Ascending aorta (tissue), 2 donors: ENCODE measurements at regions not wholly inside any gene's neighbourhood (a gene's known extent, or its start where the extent isn't known, plus 50 kb on each side); places are given as distances from the start of the nearest gene placed in this dataset.

Source experiments
- DNase-seq, 2 donors: peaks; one replicate each; pipeline ENCODE4 v3.0.0-alpha.2; 2019; ENCODE audit warnings: low spot score in 2 of 2
- H3K27ac ChIP-seq, 2 donors: fragments of 200-600 bp; sonication (generic); one replicate each; pipeline ENCODE4 v1.5.1; 2016 to 2017; ENCODE audit warnings: mild to moderate bottlenecking in 1 of 2
- H3K27me3 ChIP-seq: fragments of 200-600 bp; sonication (generic); one replicate; pipeline ENCODE4 v1.5.1; 2017
- H3K36me3 ChIP-seq, 2 donors: fragments of 200-600 bp; sonication (generic); one replicate each; pipeline ENCODE4 v1.5.1; 2016
- H3K4me1 ChIP-seq, 2 donors: fragments of 200-600 bp; sonication (generic); one replicate each; pipeline ENCODE4 v1.5.1; 2016 to 2017; ENCODE audit warnings: mild to moderate bottlenecking in 1 of 2
- H3K4me3 ChIP-seq, 2 donors: fragments of 200-600 bp; sonication (generic); one replicate each; pipeline ENCODE4 v1.5.1; 2016 to 2017; ENCODE audit warnings: mild to moderate bottlenecking in 1 of 2
- H3K9me3 ChIP-seq, 2 donors: fragments of 200-600 bp; sonication (generic); one replicate each; pipeline ENCODE4 v1.5.1; 2016
- CTCF ChIP-seq, 3 experiments: fragments of 200-600 bp in 2 of 3; fragments of 450-650 bp in 1 of 3; sonication (generic) in 2 of 3; IDR thresholded peaks; one replicate each; pipeline ENCODE4 v1.5.1; 2016 to 2019; ENCODE audit warnings: antibody characterized with exemption in 3 of 3, mild to moderate bottlenecking in 1 of 3, moderate library complexity in 1 of 3
- intact Hi-C: fragments of 100-400 bp; cut with DNase I; formaldehyde crosslinking; loops from one replicate; pipeline ENCODE4 v1.15.1; 2023

DNA sequence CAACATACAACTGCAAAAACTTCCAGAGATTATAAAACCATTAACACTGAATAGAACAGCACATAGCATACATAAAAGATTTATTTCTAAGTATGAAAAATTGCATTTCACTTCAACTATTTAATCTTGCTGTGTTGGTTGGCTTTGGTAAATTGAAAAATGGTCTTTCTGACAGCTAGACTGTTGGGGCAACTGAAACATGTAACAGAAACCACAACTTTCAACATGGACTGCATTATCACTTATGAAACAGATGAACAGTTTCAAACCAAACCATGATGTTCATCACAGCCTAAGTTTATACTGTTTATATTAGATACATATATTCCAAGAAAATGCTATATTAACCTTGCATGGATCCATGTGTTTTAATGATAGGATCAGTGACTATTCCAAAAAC, 324.1 kb upstream of the PCDH9 start:
- no peak for TF ChIP-seq CTCF (IDR thresholded peaks at IDR 0.05)
- H3K27me3 ChIP-seq, result no peaks in the 10 kb centered on the region
- intact Hi-C loops, result no loop called here
- H3K4me1 ChIP-seq, result no peaks in the 10 kb centered on the region
- H3K9me3 ChIP-seq, result peaks cover 0 to 6% of the 10 kb centered on the region in 2 donors
- no peak overlapping the region for H3K27ac ChIP-seq
- H3K36me3 ChIP-seq, result no peaks in the 10 kb centered on the region
- H3K4me3 ChIP-seq, result no peak overlapping the region
- no peak for DNase-seq

DNA sequence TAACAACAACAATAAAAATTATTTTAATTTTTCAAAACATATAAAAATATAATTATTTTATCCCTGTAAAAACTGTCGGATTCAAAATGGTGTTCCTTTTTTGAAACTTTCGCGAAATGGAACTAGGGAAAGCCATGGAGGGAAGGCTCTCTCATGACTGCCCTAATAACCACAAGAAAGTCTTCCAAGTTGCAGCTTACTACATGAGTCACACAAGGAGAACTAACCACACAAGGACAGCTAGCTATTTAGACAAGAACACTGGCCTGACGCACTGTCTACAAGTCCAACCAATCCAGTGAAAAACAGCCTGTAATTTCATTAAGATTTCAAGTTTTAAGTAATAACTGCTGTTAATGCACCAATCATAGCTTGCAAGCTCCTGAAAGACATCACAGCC, 319.2 kb upstream of the PCDH9 start:
- Histone ChIP-seq H3K27ac (no peak overlapping the region), H3K4me3 (no peak overlapping the region), H3K36me3 (no peaks in the 10 kb centered on the region), H3K27me3 (no peaks in the 10 kb centered on the region), H3K4me1 (no peaks in the 10 kb centered on the region), H3K9me3 (no peaks in the 10 kb centered on the region)
- no peak for DNase-seq
- intact Hi-C loops, result no loop called here
- TF ChIP-seq CTCF (IDR thresholded peaks at IDR 0.05), result no peak

GRCh38 chr13:67538906-67539305, 308.8 kb upstream of the PCDH9 start:
- Histone ChIP-seq H3K27me3 (no peaks in the 10 kb centered on the region), H3K4me1 (no peaks in the 10 kb centered on the region), H3K9me3 (no peaks in the 10 kb centered on the region), H3K36me3 (no peaks in the 10 kb centered on the region), H3K4me3 (no peak overlapping the region), H3K27ac (no peak overlapping the region)
- intact Hi-C loops, result no loop called here
- TF ChIP-seq CTCF (IDR thresholded peaks at IDR 0.05), result no peak
- no peak for DNase-seq

DNA sequence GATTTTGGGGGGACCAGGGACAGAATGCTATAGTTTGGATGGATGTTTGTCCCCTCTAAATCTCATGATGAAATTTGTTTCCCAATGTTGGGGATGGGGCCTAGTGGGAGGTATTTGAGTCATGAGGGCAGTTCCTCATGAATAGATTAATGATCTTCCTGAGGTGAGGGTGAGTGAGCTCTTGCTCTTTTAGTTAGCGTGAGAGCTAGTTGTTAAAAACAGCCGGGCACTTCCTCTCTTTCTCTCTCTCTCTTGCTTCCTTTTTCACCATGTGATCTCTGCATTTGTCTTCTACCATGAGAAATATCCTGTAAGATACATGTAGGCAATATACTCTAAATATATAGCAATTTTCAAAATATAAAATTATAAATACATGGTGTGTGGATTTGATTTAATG, 290.8 kb upstream of the PCDH9 start:
- no peak for DNase-seq
- H3K36me3 ChIP-seq, result no peaks in the 10 kb centered on the region
- no peaks in the 10 kb centered on the region for H3K4me1 ChIP-seq
- no peak overlapping the region for H3K4me3 ChIP-seq
- no peak overlapping the region for H3K27ac ChIP-seq
- H3K27me3 ChIP-seq, result no peaks in the 10 kb centered on the region
- no peak for TF ChIP-seq CTCF (IDR thresholded peaks at IDR 0.05)
- no peaks in the 10 kb centered on the region for H3K9me3 ChIP-seq
- intact Hi-C loops, result no loop called here

DNA sequence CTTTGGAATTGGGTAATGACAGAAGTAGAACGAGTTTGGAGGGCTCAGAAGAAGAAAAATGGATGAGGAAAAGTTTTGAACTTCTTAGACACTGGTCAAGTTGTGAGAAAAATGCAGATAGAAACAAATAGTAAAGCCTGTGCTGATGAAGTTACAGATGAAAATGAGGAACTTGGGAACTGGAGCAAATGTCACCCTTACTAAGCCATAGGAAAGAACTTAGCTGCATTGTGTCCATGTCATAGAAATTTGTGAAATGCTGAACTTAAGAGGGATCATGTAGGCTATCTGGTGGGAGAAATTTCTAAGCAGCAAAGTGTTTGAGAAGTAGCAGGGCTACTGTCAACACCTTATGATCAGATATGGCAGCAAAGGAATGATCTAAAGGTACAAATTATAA, 289.2 kb upstream of the PCDH9 start:
- TF ChIP-seq CTCF (IDR thresholded peaks at IDR 0.05), result no peak
- Histone ChIP-seq H3K27ac (no peak overlapping the region), H3K9me3 (no peaks in the 10 kb centered on the region), H3K36me3 (no peaks in the 10 kb centered on the region), H3K27me3 (no peaks in the 10 kb centered on the region), H3K4me1 (no peaks in the 10 kb centered on the region), H3K4me3 (no peak overlapping the region)
- intact Hi-C loops, result no loop called here
- no peak for DNase-seq

DNA sequence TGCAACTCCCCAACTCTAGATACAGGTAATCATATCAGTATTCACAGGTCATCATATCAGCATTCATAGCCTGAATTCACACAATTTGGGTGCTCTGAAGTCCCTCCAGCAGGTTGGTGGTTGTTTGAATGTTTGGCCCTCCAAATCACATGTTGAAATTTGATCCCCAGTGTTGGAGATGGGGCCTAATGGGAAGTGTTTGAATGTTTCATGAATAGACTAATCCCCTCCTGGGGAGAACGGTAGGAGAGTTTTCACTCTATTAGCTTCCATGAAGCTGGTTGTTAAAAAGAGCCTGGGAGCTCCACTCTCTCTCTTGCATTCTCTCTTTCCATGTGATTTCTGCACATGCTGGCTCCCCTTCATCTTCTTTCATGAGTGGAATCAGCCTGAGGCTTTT, 288.6 kb upstream of the PCDH9 start:
- no peak for DNase-seq
- Histone ChIP-seq H3K27me3 (no peaks in the 10 kb centered on the region), H3K36me3 (no peaks in the 10 kb centered on the region), H3K27ac (no peak overlapping the region), H3K4me3 (no peak overlapping the region), H3K4me1 (no peaks in the 10 kb centered on the region), H3K9me3 (no peaks in the 10 kb centered on the region)
- TF ChIP-seq CTCF (IDR thresholded peaks at IDR 0.05), result no peak
- intact Hi-C loops, result no loop called here
